MCF 10A (cell line): ENCODE measurements at regions not wholly inside any gene's neighbourhood (a gene's known extent, or its start where the extent isn't known, plus 50 kb on each side); places are given as distances from the start of the nearest gene placed in this dataset.

Source experiments
- BruUV-seq: library from RNA; stranded (reverse); fragments of 400-500 nt; replicated peaks from 2 replicates; lab custom pipeline; 2021; lab: Mats Ljungman, UMichigan
- CTCF ChIA-PET: fragments of 300-600 bp; sonication (Branson Sonifier 250); formaldehyde crosslinking; extraction: SDS; loops from one replicate; lab custom pipeline; 2021; ENCODE audit warnings: antibody characterized with exemption, inconsistent platforms; lab: Yijun Ruan, JAX
- POLR2A ChIA-PET: fragments of 300-600, 350-650 bp; sonication (Branson Sonifier 250); formaldehyde crosslinking; extraction: SDS; loops from one replicate; lab custom pipeline; 2020; ENCODE audit warnings: antibody characterized with exemption, inconsistent platforms; lab: Yijun Ruan, JAX
- DNase-seq: peaks from one replicate; pipeline ENCODE4 v3.0.0-alpha.2; 2018; ENCODE audit not compliant: unreplicated experiment
- H3K27ac Mint-ChIP-seq: one replicate; pipeline ENCODE4 v1.8.0; 2022; ENCODE audit warnings: mild to moderate bottlenecking, low read depth, mixed read lengths; ENCODE audit not compliant: unreplicated experiment
- H3K27me3 Mint-ChIP-seq: one replicate; pipeline ENCODE4 v1.8.0; 2022; ENCODE audit warnings: mixed read lengths; ENCODE audit not compliant: insufficient read depth, unreplicated experiment
- H3K36me3 Mint-ChIP-seq: one replicate; pipeline ENCODE4 v1.8.0; 2022; ENCODE audit warnings: mild to moderate bottlenecking, moderate library complexity, mixed read lengths; ENCODE audit not compliant: insufficient read depth, unreplicated experiment
- H3K4me1 Mint-ChIP-seq: one replicate; pipeline ENCODE4 v1.8.0; 2022; ENCODE audit warnings: mixed read lengths; ENCODE audit not compliant: insufficient read depth, unreplicated experiment
- H3K4me3 Mint-ChIP-seq: one replicate; pipeline ENCODE4 v1.8.0; 2022; ENCODE audit warnings: mild to moderate bottlenecking, moderate library complexity, mixed read lengths; ENCODE audit not compliant: unreplicated experiment
- H3K9me3 Mint-ChIP-seq: one replicate; pipeline ENCODE4 v1.8.0; 2022; ENCODE audit warnings: mixed read lengths; ENCODE audit not compliant: unreplicated experiment
- intact Hi-C: fragments of 100-400 bp; cut with micrococcal nuclease; formaldehyde crosslinking; loops from 2 replicates; pipeline ENCODE4 v1.14.1; 2022
- TF ChIP-seq, protein P1 (sequence below): fragments of 200-600 bp; IDR thresholded peaks from one replicate; pipeline ENCODE4 v1.8.0; 2022; ENCODE audit warnings: antibody characterized with exemption, mild to moderate bottlenecking; ENCODE audit not compliant: unreplicated experiment

DNA sequence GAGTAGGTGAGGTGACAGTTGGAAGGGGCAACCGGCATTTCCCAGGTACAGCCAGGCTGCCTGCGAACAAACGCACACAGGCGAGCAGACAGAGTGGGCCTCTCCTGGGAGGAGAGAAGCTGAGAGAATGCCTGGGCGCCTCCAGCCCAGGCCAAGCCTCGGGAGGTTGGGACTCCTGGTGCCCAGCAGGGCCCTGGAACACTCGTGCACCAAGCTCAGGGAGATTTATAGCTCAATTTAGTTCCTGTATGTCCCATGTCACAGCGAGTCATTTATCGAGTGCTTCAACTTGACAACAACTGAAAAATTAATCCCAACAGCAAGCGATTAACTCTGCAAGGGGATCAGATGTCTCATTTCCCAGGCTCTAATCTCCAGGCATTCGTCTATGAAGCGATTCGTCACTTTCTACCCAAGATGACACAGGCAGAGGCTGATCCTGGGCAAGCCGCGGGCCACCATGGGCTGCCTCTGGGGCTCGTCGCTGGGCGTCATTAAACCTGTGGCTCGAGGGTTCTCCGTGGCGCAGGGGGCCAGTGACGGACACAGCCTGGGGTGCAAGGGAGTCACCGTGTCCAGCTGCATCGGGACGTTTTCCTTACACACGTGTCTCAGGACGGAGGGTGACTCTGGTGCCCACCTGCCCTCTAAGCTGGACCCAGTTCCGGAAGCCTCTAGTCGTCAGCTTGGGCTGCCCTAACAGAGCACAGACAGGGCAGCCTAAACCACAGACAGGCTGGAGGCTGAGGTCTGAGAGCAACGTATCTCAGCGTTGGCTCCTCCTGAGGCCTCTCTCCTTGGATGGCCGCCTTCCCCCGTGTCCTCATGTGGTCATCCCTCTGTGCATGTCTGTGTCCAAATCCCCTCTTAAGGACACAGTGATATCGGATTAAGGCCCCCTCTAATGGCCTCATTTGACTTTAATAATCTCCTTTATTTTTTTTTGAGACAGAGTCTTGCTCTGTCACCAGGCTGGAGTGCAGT is 154.1 kb downstream of the CTTN start:
- no peak overlapping the region for H3K4me3 Mint-ChIP-seq
- peaks cover 26% of the 10 kb centered on the region for H3K9me3 Mint-ChIP-seq
- CTCF ChIA-PET: no interaction called here
- DNase-seq: no peak
- H3K36me3 Mint-ChIP-seq: no peaks in the 10 kb centered on the region
- no peaks in the 10 kb centered on the region for H3K4me1 Mint-ChIP-seq
- no peak overlapping the region for H3K27ac Mint-ChIP-seq
- POLR2A ChIA-PET: no interaction called here
- no peaks in the 10 kb centered on the region for H3K27me3 Mint-ChIP-seq
- intact Hi-C loops: no loop called here
- TF ChIP-seq, protein P1, sequence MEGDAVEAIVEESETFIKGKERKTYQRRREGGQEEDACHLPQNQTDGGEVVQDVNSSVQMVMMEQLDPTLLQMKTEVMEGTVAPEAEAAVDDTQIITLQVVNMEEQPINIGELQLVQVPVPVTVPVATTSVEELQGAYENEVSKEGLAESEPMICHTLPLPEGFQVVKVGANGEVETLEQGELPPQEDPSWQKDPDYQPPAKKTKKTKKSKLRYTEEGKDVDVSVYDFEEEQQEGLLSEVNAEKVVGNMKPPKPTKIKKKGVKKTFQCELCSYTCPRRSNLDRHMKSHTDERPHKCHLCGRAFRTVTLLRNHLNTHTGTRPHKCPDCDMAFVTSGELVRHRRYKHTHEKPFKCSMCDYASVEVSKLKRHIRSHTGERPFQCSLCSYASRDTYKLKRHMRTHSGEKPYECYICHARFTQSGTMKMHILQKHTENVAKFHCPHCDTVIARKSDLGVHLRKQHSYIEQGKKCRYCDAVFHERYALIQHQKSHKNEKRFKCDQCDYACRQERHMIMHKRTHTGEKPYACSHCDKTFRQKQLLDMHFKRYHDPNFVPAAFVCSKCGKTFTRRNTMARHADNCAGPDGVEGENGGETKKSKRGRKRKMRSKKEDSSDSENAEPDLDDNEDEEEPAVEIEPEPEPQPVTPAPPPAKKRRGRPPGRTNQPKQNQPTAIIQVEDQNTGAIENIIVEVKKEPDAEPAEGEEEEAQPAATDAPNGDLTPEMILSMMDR: no peak
- no TSS peak for BruUV-seq

DNA sequence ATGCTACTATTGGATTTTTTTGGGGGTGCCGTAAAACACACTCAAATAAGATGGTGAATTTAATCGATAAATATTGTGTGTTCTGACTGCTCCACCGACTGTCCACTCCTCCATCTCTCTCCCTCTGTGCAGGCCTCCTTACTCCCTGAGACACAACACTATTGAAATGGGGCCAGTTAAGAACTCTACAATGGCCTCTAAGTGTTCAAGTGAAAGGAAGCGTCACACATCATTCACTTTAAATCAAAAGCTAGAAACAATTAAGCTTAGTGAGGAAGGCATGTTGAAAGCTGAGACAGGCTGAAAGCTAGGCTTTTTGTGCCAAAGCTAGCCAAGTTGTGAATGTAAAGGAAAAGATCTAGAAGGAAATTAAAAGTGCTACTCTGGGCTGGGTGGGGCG is 156.7 kb downstream of the CTTN start:
- no TSS peak for BruUV-seq
- Mint-ChIP-seq H3K27ac (no peak overlapping the region), H3K9me3 (peaks cover 20% of the 10 kb centered on the region), H3K27me3 (no peaks in the 10 kb centered on the region), H3K4me1 (no peaks in the 10 kb centered on the region), H3K4me3 (no peak overlapping the region), H3K36me3 (peaks cover 3% of the 10 kb centered on the region)
- POLR2A ChIA-PET: no interaction called here
- CTCF ChIA-PET: no interaction called here
- TF ChIP-seq, protein P1: no peak
- intact Hi-C loops: no loop called here
- no peak for DNase-seq

DNA sequence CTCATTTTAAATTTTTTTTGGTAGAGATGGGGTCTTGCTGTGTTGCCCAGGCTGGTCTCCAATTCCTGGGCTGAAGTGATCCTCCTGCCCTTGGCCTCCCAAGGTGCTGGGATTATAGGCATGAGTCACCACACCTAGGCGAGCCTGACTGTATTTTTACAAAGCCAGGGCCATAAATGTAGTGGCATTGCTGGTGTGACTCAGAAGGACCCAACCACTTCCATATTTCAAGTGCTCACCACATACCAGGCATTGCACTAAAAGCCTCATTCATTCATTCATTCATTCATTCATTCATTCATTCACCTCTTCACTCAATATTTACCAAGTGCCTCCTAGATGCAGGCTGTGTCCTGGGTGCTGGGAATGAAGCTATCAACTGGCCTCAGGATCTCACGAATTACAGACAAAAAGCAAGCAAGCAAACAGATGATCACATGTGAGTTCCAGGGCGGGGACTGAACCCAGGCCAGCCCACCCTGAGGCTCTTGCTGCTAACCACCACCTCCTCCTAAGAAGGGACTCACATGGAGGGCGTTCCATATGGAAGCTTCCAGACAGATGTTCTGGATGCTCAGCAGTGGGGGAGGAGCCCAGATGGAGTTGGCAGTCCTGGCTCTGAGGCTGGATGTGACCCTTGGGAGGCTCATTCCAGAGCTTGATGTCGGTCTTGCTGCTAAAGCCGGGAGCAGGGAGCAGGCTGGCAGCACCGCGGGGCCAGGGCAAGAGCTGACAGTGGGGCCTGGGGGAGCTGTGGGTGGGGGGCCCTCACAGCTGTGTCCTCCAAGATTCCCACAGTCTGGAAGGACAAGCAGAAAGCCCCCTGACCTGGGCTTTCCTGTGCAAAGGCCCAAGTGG is 158.8 kb downstream of the CTTN start:
- H3K27me3 Mint-ChIP-seq: no peaks in the 10 kb centered on the region

More for the DNA sequence above, 158.8 kb downstream of the CTTN start:
- Mint-ChIP-seq H3K9me3 (peaks cover 20% of the 10 kb centered on the region), H3K4me1 (no peaks in the 10 kb centered on the region), H3K36me3 (peaks cover 6% of the 10 kb centered on the region), H3K27ac (no peak overlapping the region), H3K4me3 (no peak overlapping the region)
- BruUV-seq: no TSS peak
- TF ChIP-seq, protein P1: no peak
- ChIA-PET POLR2A (no interaction called here), CTCF (no interaction called here)
- no peak for DNase-seq
- intact Hi-C loops: no loop called here
